AG10803 (cell line): ENCODE measurements at regions not wholly inside any gene's neighbourhood (a gene's known extent, or its start where the extent isn't known, plus 50 kb on each side); places are given as distances from the start of the nearest gene placed in this dataset.
"Not testable (repeated sequence)": the region's sequence is repeated elsewhere in the genome, so short reads cannot be mapped to it uniquely, and the experiment has no call there.

Experiments used
- DNase-seq: peaks from one replicate; pipeline ENCODE4 v3.0.0; 2010; ENCODE audit warnings: low read depth
- H3K4me3 ChIP-seq: 2 replicates; pipeline ENCODE4 v1.5.1; 2011; ENCODE audit warnings: mild to moderate bottlenecking, low read length, control low read depth
- TF ChIP-seq, protein P1 (sequence below): conservative IDR thresholded peaks from 2 replicates; pipeline ENCODE4 v1.5.1; 2011; ENCODE audit warnings: mild to moderate bottlenecking, low read length, control low read depth, inconsistent platforms

DNA sequence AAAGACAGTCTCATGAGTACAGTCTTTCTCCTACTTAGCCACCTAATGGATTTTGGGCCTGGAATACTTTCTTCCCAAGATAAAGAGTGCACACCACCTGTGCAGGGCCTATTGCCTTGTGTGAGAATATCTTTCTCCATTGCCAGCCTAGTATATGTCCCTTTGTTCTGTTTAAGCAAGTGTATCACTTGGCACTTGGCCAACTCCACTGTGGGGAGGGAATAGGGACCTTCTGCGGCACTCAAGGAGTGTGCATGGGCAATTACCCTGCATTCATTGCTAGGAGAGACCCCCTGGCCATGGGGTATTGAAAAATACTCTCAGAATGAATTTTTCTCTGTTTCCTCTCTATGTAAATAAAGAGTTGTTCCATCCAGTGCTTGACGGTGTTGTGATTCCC, 201.7 kb upstream of the OR4C13 start:
- not testable (repeated sequence) for H3K4me3 ChIP-seq, DNase-seq

DNA sequence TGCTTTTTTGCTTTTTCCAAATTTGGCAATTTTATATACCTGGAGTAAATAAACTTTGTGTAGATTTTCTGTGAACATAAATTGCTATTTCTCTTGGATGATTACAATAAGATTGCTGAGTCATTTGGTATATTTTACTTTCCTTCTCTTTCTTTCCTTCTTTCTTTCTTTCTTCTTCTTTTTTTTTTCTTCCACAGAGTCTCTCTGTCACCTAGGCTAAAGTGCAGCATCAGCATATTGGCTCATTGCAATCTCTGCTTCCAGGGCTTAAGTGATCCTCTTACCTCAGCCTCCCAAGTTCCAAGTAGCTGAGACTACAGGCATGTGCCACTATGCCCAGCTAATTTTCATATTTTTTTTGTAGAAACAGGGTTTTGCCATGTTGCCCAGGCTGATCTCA, 201.2 kb upstream of the OR4C13 start:
- DNase-seq: not testable (repeated sequence)

DNA sequence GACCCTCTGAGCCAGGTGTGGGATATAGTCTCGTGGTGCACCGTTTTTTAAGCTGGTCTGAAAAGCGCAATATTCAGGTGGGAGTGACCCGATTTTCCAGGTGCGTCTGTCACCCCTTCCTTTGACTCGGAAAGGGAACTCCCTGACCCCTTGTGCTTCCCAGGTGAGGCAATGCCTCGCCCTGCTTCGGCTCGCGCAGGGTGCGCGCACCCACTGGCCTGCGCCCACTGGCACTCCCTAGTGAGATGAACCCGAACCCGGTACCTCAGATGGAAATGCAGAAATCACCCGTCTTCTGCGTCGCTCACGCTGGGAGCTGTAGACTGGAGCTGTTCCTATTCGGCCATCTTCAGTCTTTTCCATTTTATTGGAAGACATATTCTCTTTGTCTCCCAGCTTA, 171.4 kb upstream of the OR4C13 start:
- DNase-seq, H3K4me3 ChIP-seq: not testable (repeated sequence)

More for the DNA sequence above, 201.2 kb upstream of the OR4C13 start:
- H3K4me3 ChIP-seq: not testable (repeated sequence)

DNA sequence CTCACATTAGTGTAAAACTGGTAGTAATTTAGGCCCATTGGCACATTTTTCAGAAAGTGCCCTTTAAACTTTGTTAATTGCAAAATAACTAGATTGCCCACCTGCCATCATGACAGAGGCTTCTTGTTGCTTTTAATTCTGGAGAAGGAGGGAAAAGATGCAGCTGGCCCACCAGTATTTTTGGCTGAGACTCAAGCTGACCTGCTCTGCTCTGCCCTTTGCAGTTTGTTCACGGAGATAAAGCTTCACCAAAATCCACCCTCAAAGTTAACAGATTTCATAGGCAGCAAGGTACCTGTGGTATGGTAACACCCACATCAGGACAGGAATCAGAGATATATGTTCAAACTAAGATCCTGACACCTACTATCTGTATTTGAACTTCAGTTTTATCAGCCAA, 170.2 kb upstream of the OR4C13 start:
- not testable (repeated sequence) for H3K4me3 ChIP-seq, DNase-seq

DNA sequence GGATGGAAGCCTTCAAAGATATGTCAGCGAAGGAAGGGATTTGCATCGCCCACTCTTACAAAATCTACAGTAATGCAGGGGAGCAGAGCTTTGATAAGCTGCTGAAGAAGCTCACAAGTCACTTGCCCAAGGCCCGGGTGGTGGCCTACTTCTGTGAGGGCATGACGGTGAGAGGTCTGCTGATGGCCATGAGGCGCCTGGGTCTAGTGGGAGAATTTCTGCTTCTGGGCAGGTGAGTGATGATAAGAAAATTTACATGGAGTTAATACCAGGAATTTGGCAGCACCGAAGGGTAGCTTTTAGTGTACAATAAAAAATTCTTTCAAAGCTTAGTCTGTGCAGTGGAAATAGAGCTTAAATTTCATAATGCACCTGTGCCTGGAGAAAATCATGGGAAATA, 168.3 kb upstream of the OR4C13 start:
- not testable (repeated sequence) for DNase-seq, H3K4me3 ChIP-seq

DNA sequence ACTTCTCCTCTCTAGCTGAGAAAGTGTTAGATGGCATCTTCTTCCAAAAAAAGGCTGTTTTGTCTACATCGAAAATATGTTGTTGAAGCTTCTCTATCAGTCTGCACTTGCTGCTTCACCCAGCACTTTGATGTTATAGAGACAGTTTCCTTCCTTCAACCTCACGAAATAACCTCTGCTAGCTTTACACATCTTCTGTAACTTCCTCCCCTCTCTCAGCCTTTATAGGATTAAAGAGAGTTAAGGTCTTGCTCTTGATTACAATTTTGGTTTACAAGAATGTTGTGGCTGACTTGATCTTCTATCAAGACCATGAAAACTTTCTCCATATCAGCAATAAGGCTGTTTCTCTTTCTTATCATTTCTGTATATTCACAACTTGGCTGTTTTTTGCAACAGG, 162.4 kb upstream of the OR4C13 start:
- H3K4me3 ChIP-seq, DNase-seq: not testable (repeated sequence)

DNA sequence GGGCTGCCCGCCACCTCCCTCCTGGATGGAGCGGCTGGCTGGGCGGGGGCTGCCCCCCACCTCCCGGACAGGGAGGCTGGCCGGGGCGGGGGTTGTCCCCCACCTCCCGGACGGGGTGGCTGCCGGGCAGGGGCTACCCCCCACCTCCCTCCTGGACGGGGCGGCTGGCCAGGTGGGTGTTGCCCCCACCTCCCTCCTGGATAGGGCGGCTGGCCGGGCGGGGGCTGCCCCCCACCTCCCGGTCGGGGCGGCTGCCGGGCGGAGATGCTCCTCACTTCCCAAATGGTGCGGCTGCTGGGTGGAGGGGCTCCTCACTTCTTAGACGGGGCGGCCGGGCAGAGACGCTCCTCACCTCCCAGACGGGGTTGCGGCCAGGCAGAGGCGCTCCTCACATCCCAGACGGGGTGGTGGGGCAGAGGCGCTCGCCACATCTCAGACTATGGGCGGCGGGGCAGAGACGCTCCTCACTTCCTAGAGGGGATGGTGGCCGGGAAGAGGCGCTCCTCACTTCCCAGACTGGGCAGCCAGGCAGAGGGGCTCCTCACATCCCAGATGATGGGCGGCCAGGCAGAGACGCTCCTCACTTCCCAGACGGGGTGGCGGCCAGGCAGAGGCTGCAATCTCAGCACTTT, 153.9 kb upstream of the OR4C13 start:
- H3K4me3 ChIP-seq, DNase-seq: not testable (repeated sequence)

DNA sequence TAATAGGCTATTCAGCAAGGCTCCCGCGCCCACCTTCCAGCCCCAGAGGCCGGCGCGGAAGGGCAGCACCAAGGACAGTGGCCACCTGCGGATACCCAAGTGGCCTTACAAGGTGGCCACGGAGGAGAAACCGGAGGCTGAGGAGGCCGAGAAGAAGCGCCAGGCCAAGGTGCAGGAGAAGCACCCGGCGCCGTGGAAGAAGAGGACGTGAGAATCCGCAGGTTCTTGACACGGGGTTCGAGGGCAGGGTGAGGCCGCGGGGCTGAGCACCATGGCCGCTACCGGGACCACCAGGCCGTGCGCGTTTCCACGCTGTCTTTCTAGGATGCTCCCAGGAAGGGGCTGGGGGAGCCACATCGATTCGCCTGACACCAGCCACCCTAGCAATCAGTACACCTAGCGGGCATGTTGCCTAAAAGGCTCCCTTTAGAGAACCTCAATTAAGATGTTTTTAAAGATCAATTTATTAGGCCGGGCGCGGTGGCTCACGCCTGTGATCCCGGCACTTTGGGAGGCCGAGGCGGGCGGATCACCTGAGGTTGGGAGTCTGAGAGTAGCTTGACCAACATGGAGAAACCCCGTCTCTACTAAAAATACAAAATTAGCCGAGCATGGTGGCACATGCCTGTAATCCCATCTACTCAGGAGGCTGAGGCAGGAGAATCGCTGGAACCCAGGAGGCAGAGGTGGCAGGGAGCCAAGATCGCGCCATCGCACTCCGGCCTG, 134.3 kb upstream of the OR4C13 start:
- DNase-seq, H3K4me3 ChIP-seq: not testable (repeated sequence)

DNA sequence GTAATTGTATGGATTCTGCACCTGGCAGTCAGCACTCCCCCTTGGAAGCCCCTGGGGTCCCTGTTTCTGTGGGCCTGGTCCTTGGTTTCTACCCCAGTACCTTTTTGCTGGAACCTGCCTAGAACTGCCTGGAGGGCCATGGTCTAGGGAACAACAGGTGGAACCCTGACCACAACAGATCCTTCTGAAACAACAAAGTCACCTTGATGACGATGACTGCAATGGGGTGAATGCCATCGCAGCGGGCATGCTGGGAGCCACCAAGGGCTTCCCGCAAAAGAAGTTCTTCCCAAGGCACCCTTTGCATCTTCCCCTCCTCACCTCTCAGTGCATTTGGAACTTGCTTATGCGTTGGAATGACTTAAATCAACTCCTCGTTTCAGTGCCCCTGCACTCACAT, 129.0 kb upstream of the OR4C13 start:
- not testable (repeated sequence) for H3K4me3 ChIP-seq, DNase-seq

DNA sequence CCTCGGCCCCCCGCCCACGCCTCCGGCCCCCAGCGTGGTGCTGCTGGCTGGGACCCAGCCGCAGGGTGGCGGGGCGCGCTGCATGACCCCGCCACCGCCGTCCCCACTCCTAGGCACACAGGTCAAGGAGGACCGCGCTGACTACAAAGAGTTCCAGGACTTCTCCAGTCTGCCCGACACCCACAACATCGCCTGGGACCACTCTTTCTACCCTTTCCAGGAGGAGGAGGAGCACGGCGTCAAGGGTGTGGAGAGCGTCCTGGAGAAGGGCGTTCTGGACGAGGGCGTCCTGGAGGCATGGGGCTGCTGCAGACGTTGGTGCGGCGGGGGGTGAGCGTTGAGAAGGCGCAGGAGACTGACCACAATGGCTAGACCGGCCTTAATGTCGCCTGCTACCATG, 101.7 kb upstream of the OR4C13 start:
- not testable (repeated sequence) for H3K4me3 ChIP-seq, DNase-seq

DNA sequence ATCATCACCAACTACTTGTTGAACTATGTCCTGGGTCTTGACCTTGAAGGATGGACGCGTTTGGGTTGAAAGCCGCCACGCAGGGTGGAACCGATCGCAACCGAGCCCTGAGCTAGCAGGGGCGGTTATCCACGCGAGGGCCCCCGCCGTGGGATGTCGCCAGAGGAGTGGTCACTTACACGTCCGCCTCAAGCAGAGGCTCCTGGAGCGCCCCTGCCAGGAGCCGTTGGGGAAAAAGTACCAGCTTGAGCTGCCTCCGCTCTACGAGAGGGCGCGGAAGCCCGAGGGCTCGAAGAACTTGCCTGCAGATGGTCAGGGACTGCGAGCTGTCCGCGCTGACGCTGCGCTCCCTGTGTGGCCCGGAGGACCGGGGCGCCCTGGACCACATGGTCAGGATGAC, 100.7 kb upstream of the OR4C13 start:
- DNase-seq: no peak
- TF ChIP-seq, protein P1, sequence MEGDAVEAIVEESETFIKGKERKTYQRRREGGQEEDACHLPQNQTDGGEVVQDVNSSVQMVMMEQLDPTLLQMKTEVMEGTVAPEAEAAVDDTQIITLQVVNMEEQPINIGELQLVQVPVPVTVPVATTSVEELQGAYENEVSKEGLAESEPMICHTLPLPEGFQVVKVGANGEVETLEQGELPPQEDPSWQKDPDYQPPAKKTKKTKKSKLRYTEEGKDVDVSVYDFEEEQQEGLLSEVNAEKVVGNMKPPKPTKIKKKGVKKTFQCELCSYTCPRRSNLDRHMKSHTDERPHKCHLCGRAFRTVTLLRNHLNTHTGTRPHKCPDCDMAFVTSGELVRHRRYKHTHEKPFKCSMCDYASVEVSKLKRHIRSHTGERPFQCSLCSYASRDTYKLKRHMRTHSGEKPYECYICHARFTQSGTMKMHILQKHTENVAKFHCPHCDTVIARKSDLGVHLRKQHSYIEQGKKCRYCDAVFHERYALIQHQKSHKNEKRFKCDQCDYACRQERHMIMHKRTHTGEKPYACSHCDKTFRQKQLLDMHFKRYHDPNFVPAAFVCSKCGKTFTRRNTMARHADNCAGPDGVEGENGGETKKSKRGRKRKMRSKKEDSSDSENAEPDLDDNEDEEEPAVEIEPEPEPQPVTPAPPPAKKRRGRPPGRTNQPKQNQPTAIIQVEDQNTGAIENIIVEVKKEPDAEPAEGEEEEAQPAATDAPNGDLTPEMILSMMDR: no peak
- no peak overlapping the region for H3K4me3 ChIP-seq

DNA sequence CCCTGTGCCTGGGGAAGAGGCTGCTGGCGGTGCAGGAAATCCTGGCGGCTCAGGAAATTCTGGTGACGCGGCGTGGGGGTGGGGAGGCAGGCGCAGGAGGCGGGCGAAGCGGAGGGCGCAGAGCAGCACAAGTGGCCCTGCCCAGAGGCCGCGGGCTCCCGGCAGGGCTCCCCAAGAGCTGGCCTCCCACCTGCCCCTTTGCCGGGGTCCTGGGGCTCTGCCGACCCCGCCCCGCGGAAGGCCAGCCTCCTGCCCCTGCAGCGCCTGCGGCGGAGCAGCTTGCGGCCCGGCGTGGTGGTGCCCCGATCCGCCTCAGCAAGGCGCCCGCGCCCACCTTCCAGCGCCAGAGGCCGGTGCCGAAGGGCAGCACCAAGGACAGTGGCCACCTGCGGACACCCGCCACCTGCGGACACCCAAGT, 100.2 kb upstream of the OR4C13 start:
- H3K4me3 ChIP-seq: no peak overlapping the region
- DNase-seq: no peak

DNA sequence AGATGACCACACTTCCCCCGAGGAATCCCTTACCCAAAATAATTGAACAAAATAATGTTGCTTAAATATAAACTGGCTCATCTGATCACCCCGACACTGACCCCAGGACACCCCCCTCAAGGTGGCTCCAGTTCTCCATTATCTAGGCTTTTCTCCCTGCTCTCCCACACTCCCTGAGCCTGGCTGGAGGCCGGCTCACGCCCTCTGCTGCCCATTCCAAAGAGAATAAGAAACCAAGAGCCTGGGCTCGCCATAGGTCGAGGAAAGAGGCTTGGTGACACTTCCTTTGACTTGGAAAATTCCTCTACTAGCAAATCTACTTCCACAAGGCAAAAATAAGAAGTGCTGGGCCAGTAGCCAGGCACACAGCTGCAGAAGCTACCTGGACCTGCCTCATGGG, 63.3 kb upstream of the OR4C13 start:
- not testable (repeated sequence) for DNase-seq

More for the DNA sequence above, 100.2 kb upstream of the OR4C13 start:
- TF ChIP-seq, protein P1: no peak

DNA sequence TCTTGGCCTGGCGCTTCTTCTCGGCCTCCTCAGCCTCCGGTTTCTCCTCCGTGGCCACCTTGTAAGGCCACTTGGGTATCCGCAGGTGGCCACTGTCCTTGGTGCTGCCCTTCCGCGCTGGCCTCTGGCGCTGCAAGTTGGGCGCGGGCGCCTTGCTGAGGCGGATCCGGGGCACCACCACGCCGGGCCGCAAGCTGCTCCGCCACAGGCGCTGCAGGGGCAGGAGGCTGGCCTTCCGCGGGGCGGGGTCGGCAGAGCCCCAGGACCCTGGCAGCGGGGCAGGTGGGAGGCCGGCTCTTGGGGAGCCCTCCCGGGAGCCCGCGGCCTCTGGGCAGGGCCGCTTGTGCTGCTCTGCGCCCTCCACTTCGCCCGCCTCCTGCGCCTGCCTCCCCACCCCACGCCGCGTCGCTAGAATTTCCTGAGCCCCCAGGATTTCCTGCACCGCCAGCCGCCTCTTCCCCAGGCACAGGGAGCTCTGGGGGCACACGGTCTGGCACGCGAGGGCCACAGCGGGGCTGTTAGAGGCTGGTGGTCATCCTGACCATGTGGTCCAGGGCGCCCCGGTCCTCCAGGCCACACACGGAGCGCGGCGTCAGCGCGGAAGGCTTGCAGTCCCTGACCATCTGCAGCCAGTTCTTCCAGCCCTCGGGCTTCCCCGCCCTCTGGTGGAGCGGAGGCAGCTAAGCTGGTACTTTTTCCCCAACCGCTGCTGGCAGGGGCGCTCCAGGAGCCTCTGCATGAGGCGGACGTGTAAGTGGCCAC, 60.1 kb upstream of the OR4C13 start:
- not testable (repeated sequence) for H3K4me3 ChIP-seq, DNase-seq

More for the DNA sequence above, 63.3 kb upstream of the OR4C13 start:
- H3K4me3 ChIP-seq: not testable (repeated sequence)

DNA sequence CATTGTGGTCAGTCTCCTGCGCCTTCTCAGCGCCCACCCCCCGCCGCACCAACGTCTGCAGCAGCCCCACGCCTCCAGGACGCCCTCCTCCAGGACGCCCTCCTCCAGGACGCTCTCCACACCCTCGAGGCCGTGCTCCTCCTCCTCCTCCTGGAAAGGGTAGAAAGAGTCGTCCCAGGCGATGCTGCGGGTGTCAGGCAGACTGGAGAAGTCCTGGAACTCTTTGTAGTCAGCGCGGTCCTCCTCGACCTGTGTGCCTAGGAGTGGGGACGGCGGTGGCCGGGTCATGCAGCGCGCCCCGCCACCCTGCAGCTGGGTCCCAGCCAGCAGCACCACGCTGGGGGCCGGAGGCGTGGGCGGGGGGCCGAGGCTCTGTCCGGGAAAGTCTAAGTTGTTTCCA, 58.7 kb upstream of the OR4C13 start:
- not testable (repeated sequence) for H3K4me3 ChIP-seq, DNase-seq
